Colonic mucosa (tissue), 4 donors: ENCODE measurements at regions not wholly inside any gene's neighbourhood (a gene's known extent, or its start where the extent isn't known, plus 50 kb on each side); places are given as distances from the start of the nearest gene placed in this dataset.

Source experiments
- DNase-seq: peaks from one replicate; pipeline ENCODE4 v3.0.0-alpha.2; 2020
- H3K27ac ChIP-seq: fragments of 200-600 bp; one replicate; pipeline ENCODE4 v1.8.0; 2021
- H3K27me3 ChIP-seq: fragments of 200-600 bp; one replicate; pipeline ENCODE4 v1.8.0; 2021
- H3K36me3 ChIP-seq: fragments of 200-600 bp; one replicate; pipeline ENCODE4 v1.8.0; 2021
- H3K4me1 ChIP-seq: fragments of 200-600 bp; one replicate; pipeline ENCODE4 v1.8.0; 2021; ENCODE audit warnings: mild to moderate bottlenecking
- H3K4me3 ChIP-seq: fragments of 200-600 bp; one replicate; pipeline ENCODE4 v1.8.0; 2021
- H3K9ac ChIP-seq, 2 donors: one replicate each; pipeline ENCODE4 v1.7.0; 2013; ENCODE audit warnings: control low read depth in 2 of 2, low read depth in 2 of 2, low read length in 2 of 2
- H3K9me3 ChIP-seq: fragments of 200-600 bp; one replicate; pipeline ENCODE4 v1.8.0; 2021
- intact Hi-C: fragments of 100-400 bp; cut with DNase I; formaldehyde crosslinking; loops from one replicate; pipeline ENCODE4 v1.14.1; 2022
- TF ChIP-seq, protein P1 (sequence below): fragments of 200-600 bp; IDR thresholded peaks from one replicate; pipeline ENCODE4 v1.8.0; 2022; ENCODE audit warnings: antibody characterized with exemption, mild to moderate bottlenecking
- donor health status: healthy.
- donor health status: DM: no; HTN: no; CAD: no.
- donor health status: DM: no; HTN: no; CAD: no.

DNA sequence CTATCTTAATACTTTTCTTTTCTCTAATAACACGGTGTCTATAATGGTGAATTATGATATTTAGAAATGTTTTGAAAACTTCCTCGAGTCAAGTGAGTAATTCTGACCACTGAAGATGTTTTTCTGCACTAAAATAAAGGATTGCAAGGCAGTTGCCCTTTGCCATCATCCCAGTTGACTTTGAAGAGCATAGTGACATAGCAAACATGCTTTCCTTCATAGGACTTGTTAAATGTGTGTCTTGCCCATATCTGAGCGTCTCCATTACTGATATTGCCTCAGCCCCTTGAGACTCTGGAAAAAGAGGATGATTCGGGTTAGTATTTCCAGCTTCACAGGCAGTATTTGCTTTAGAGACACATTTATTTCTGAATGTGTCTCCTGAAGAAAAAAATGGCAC, 125.2 kb upstream of the MCHR2 start:
- Histone ChIP-seq H3K4me3 (no peak overlapping the region), H3K4me1 (no peaks in the 10 kb centered on the region), H3K36me3 (no peaks in the 10 kb centered on the region), H3K9me3 (no peaks in the 10 kb centered on the region), H3K27me3 (no peaks in the 10 kb centered on the region), H3K9ac (no peak overlapping the region), H3K27ac (no peak overlapping the region)
- TF ChIP-seq, protein P1, sequence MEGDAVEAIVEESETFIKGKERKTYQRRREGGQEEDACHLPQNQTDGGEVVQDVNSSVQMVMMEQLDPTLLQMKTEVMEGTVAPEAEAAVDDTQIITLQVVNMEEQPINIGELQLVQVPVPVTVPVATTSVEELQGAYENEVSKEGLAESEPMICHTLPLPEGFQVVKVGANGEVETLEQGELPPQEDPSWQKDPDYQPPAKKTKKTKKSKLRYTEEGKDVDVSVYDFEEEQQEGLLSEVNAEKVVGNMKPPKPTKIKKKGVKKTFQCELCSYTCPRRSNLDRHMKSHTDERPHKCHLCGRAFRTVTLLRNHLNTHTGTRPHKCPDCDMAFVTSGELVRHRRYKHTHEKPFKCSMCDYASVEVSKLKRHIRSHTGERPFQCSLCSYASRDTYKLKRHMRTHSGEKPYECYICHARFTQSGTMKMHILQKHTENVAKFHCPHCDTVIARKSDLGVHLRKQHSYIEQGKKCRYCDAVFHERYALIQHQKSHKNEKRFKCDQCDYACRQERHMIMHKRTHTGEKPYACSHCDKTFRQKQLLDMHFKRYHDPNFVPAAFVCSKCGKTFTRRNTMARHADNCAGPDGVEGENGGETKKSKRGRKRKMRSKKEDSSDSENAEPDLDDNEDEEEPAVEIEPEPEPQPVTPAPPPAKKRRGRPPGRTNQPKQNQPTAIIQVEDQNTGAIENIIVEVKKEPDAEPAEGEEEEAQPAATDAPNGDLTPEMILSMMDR: no peak
- intact Hi-C loops: no loop called here
- no peak for DNase-seq

DNA sequence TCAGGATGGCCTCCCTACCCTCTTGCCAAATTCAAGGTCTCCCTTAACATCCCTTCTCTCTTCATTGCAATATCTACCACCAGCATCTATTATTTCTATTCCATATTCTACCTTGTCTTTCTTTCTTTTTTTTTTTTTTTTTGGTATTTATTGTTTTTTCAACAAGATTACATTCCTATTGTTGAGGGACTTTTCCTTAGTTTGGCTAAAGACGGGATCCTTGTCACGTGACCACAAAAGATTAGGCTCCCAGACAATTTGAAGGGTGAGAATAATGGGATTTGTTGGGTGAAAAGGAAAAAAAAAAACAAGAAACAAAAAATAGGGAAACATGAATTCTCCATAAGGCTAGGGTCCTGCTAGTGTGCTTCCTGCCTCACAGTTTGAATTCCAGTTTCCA, 124.3 kb upstream of the MCHR2 start:
- Histone ChIP-seq H3K36me3 (no peaks in the 10 kb centered on the region), H3K9ac (no peak overlapping the region), H3K27ac (no peak overlapping the region), H3K4me3 (no peak overlapping the region), H3K4me1 (no peaks in the 10 kb centered on the region), H3K27me3 (no peaks in the 10 kb centered on the region), H3K9me3 (no peaks in the 10 kb centered on the region)
- no peak for DNase-seq
- TF ChIP-seq, protein P1: no peak
- intact Hi-C loops: no loop called here

DNA sequence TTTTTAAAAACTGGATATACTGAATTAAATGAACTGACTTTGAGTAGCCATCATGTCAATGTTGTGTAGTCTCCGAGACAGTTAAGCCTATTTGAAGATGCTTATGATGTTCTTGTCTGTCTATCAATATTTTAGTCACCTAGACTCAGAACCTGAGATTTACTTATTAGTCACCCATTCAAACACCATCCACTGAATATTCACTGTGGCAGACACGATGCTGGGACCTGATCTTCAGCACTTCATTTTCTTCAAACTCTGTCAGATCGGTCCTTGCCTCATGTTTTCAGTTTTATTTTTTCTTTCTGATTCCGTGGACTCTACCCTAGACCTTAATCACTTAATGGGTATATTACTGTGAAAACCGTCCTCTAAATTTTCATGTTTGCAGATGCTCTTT, 123.7 kb upstream of the MCHR2 start:
- no peaks in the 10 kb centered on the region for H3K4me1 ChIP-seq
- no peak overlapping the region for H3K27ac ChIP-seq
- H3K4me3 ChIP-seq: no peak overlapping the region
- no peak for DNase-seq
- no peaks in the 10 kb centered on the region for H3K36me3 ChIP-seq
- H3K9ac ChIP-seq: no peak overlapping the region
- no peaks in the 10 kb centered on the region for H3K27me3 ChIP-seq
- TF ChIP-seq, protein P1: no peak
- no peaks in the 10 kb centered on the region for H3K9me3 ChIP-seq
- intact Hi-C loops: loop anchor here (2.0 kb wide), 1 partner anchor 361 kb away; no protein-coding TSS in a partner anchor

DNA sequence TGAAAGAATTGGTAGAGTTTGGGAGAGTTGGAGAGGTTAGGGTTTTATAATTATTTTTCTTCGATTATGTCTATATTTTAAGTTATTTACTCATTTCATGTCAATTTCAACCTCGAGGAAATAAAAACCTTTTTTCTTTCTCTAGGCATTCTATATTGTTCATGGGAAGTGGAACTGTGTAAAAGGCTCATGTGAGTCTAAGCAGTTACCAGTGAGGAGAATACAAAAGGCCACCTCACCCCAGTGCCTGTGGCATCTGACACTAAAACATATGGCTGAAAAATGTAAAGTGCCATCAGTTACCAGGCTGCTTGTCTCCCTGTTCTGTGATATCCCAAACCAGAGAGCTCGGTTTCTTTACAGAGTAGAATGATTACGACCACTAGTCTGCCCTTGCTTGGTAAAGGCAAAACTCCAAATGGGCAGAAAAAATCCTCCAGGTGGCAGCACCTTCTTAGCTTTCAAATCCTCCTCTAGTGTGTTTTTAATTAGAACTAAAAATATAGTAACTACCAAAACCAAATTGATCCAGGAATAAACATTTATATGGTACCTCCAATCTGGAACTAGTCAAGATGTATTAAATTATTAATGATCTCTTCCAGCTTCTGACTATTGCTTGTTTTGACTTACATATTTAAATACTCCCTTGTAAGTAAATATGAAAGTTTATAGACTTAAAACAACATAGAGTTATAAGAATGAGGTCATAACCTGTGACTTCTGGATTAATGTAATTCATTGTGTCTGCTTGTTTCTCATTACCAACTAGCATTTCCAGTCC, 122.6 kb upstream of the MCHR2 start:
- H3K4me3 ChIP-seq: no peak overlapping the region
- TF ChIP-seq, protein P1: peak; percentile 47
- no peak overlapping the region for H3K27ac ChIP-seq
- H3K9ac ChIP-seq: no peak overlapping the region
- H3K36me3 ChIP-seq: no peaks in the 10 kb centered on the region
- no peaks in the 10 kb centered on the region for H3K27me3 ChIP-seq
- H3K9me3 ChIP-seq: no peaks in the 10 kb centered on the region
- DNase-seq: peak; percentile 22
- intact Hi-C loops: loop anchor here (2.0 kb wide), 1 partner anchor 362 kb away; no protein-coding TSS in a partner anchor
- H3K4me1 ChIP-seq: no peaks in the 10 kb centered on the region

DNA sequence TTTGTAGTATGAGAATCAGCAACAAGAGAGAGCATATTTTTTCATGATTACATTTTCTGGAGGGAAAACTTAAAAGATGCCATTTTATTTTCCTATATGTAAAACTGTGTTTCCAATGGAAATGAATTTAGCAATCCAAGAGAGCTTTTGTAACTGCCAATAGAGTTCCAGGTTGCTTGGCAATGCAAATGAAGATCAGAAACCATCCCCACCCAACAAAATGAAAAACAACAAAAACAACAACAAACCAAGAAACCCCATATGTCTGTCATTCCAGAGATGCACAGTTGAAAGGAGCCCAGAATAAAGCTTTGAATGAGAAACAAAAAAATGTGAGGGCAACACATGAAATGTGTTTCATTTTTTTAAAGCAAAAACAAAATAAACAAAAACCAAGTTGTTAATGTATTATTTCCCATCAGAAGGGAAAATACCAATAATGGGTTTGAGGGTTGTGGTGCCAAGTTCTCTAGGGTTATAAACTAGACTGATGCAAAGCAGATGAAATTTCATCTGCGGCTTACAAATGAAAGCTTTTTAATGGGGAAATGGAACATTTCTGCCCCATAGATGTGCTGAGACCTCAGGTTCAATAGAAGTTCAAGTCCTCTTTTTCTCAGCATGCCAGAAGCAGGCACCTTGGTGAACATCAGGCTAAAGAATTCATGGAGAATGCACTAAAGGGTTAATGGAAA, 121.5 kb upstream of the MCHR2 start:
- no peak overlapping the region for H3K9ac ChIP-seq
- intact Hi-C loops: loop anchor here (2.0 kb wide), 1 partner anchor 363 kb away; no protein-coding TSS in a partner anchor
- no peak for DNase-seq
- no peaks in the 10 kb centered on the region for H3K4me1 ChIP-seq
- H3K36me3 ChIP-seq: no peaks in the 10 kb centered on the region
- no peaks in the 10 kb centered on the region for H3K27me3 ChIP-seq
- H3K9me3 ChIP-seq: no peaks in the 10 kb centered on the region
- TF ChIP-seq, protein P1: no peak
- no peak overlapping the region for H3K27ac ChIP-seq
- H3K4me3 ChIP-seq: no peak overlapping the region
